KMS-11 (cell line): ENCODE measurements at regions not wholly inside any gene's neighbourhood (a gene's known extent, or its start where the extent isn't known, plus 50 kb on each side); places are given as distances from the start of the nearest gene placed in this dataset.

ENCODE experiments used
- H2AFZ ChIP-seq: fragments of 200-600 bp; sonication (generic); 2 replicates; pipeline ENCODE4 v1.6.1; 2016; ENCODE audit warnings: antibody characterized with exemption, mixed run types, low read depth
- H3K27ac ChIP-seq: fragments of 200-600 bp; sonication (generic); 2 replicates; pipeline ENCODE4 v1.6.1; 2016; ENCODE audit warnings: mild to moderate bottlenecking, mixed run types
- H3K27me3 ChIP-seq: fragments of 200-600 bp; sonication (generic); 2 replicates; pipeline ENCODE4 v1.6.1; 2017; ENCODE audit warnings: mild to moderate bottlenecking, low read depth, mixed run types, moderate library complexity; ENCODE audit not compliant: insufficient read depth
- H3K36me3 ChIP-seq: fragments of 200-600 bp; sonication (generic); 2 replicates; pipeline ENCODE4 v1.6.1; 2017; ENCODE audit warnings: mild to moderate bottlenecking, mixed run types; ENCODE audit not compliant: insufficient read depth
- H3K4me1 ChIP-seq: fragments of 200-600 bp; sonication (generic); 2 replicates; pipeline ENCODE4 v1.6.1; 2016; ENCODE audit warnings: mild to moderate bottlenecking, low read depth, mixed run types; ENCODE audit not compliant: poor library complexity, severe bottlenecking
- H3K4me2 ChIP-seq: fragments of 200-600 bp; sonication (generic); 2 replicates; pipeline ENCODE4 v1.7.0; 2016; ENCODE audit warnings: mild to moderate bottlenecking, mixed run types
- H3K4me3 ChIP-seq: fragments of 200-600 bp; sonication (generic); IDR thresholded peaks from 2 replicates; pipeline ENCODE4 v1.6.1; 2017; ENCODE audit warnings: low read depth, low read length, mixed read lengths; ENCODE audit not compliant: insufficient read depth
- H3K79me2 ChIP-seq: fragments of 200-600 bp; sonication (generic); 2 replicates; pipeline ENCODE4 v1.6.1; 2016; ENCODE audit warnings: low read depth, mixed run types; ENCODE audit not compliant: insufficient read depth
- H3K9ac ChIP-seq: fragments of 200-600 bp; sonication (generic); 2 replicates; pipeline ENCODE4 v1.6.1; 2016; ENCODE audit warnings: mild to moderate bottlenecking, mixed run types
- H4K20me1 ChIP-seq: fragments of 200-600 bp; sonication (generic); 2 replicates; pipeline ENCODE4 v1.6.1; 2016; ENCODE audit warnings: mild to moderate bottlenecking, mixed run types; ENCODE audit not compliant: insufficient read depth
- TF ChIP-seq, protein P1 (sequence below): fragments of 200-600 bp; sonication (generic); conservative IDR thresholded peaks from 2 replicates; pipeline ENCODE4 v1.6.1; 2017; ENCODE audit warnings: low read depth, mild to moderate bottlenecking, antibody characterized with exemption, low read length, moderate library complexity, mixed read lengths

GRCh38 chr11:29458252-29458651 lies 558.6 kb downstream of the KCNA4 start:
- H3K4me1 ChIP-seq: no peaks in the 10 kb centered on the region
- no peak overlapping the region for H3K4me2 ChIP-seq
- H3K27me3 ChIP-seq: no peaks in the 10 kb centered on the region
- TF ChIP-seq, protein P1, sequence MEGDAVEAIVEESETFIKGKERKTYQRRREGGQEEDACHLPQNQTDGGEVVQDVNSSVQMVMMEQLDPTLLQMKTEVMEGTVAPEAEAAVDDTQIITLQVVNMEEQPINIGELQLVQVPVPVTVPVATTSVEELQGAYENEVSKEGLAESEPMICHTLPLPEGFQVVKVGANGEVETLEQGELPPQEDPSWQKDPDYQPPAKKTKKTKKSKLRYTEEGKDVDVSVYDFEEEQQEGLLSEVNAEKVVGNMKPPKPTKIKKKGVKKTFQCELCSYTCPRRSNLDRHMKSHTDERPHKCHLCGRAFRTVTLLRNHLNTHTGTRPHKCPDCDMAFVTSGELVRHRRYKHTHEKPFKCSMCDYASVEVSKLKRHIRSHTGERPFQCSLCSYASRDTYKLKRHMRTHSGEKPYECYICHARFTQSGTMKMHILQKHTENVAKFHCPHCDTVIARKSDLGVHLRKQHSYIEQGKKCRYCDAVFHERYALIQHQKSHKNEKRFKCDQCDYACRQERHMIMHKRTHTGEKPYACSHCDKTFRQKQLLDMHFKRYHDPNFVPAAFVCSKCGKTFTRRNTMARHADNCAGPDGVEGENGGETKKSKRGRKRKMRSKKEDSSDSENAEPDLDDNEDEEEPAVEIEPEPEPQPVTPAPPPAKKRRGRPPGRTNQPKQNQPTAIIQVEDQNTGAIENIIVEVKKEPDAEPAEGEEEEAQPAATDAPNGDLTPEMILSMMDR: no peak
- H3K36me3 ChIP-seq: no peaks in the 10 kb centered on the region
- H3K4me3 ChIP-seq: no peak overlapping the region
- no peak overlapping the region for H2AFZ ChIP-seq
- no peak overlapping the region for H3K27ac ChIP-seq
- H4K20me1 ChIP-seq: no peaks in the 10 kb centered on the region
- H3K9ac ChIP-seq: no peak overlapping the region
- H3K79me2 ChIP-seq: no peaks in the 10 kb centered on the region

- Histone ChIP-seq H3K9ac (no peak overlapping the region), H3K79me2 (no peaks in the 10 kb centered on the region), H3K4me3 (no peak overlapping the region), H4K20me1 (no peaks in the 10 kb centered on the region), H2AFZ (no peak overlapping the region), H3K27ac (no peak overlapping the region), H3K4me1 (no peaks in the 10 kb centered on the region), H3K36me3 (no peaks in the 10 kb centered on the region), H3K27me3 (no peaks in the 10 kb centered on the region), H3K4me2 (no peak overlapping the region)
- TF ChIP-seq, protein P1: no peak
Measured at GRCh38 chr11:29452146-29452545, 564.7 kb downstream of the KCNA4 start.

DNA sequence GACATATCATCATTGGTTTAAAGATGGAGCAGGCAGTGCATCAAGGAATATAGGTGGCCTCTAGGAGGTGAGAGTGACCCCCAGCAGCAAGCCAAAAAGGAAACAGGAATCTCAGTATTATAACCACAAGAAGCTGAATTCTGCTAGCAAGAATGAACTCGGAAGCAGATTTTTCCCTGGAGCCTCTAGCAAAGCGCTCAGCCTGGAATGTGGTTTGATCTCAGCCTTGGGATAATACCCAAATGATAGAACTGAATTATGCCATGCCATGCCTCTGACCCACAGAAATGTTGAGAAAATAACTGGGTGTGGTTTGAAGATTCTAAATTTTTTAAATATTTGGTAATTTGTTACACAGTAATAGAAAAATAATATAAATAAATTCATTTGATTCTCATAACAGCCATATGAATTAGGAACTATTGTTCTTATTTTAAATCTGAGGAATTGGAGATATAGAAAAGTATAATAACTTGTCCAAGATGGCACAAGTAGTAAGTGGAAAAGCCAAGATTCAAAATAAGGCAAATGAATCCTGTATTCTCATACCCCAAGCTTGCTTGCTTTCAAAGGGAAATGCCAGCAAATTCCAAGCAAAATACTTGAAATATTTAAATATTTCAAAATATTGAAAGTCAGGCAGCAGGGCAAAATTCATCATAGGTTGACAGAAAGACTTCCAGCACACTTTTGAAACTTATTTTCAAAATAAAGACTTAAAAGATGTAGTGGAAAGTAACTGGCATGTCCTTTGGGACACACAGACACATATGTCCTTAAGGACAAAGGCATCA lies 567.4 kb downstream of the KCNA4 start:
- H3K4me1 ChIP-seq: no peaks in the 10 kb centered on the region
- H3K36me3 ChIP-seq: no peaks in the 10 kb centered on the region
- H3K4me3 ChIP-seq: no peak overlapping the region
- H3K79me2 ChIP-seq: no peaks in the 10 kb centered on the region
- H2AFZ ChIP-seq: no peak overlapping the region
- no peaks in the 10 kb centered on the region for H4K20me1 ChIP-seq
- H3K27ac ChIP-seq: no peak overlapping the region
- H3K9ac ChIP-seq: no peak overlapping the region
- H3K27me3 ChIP-seq: no peaks in the 10 kb centered on the region
- H3K4me2 ChIP-seq: no peak overlapping the region
- TF ChIP-seq, protein P1: no peak

DNA sequence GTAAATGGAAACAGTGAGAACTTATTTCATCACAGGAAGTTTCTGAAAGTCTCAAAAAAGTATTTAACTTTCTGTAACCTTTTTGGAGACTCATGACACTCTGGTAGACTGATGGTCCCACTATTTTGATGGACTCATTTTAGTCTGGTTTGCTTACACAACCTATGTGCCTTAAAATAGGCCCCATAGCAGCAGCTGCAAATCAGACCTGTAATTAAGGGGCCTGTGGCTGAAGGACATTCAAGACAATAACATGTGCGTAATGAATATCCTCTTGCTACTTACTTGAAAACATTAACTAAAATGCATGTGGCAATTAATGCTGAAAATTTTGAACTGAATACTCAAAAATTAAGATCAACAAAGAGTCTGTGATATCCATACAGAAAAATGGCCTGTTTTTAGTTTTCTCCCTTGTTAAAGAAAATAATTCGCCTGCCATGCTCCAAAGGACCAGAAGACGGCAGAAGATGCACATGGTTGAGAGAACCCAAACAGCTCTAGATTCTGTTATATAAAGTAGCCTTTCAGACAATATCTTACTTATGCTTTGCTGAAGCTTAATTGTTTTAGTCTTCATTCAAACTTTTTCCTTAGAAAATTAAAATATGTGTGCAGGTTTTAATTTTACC lies 568.5 kb downstream of the KCNA4 start:
- Histone ChIP-seq H3K4me3 (no peak overlapping the region), H4K20me1 (no peaks in the 10 kb centered on the region), H3K79me2 (no peaks in the 10 kb centered on the region), H3K36me3 (no peaks in the 10 kb centered on the region), H3K4me1 (no peaks in the 10 kb centered on the region), H3K4me2 (no peak overlapping the region), H2AFZ (no peak overlapping the region), H3K27me3 (no peaks in the 10 kb centered on the region), H3K9ac (no peak overlapping the region), H3K27ac (no peak overlapping the region)
- TF ChIP-seq, protein P1: no peak; the same call in 1 of the 2 replicates
